ENCODE measurements at regions not wholly inside any gene's neighbourhood (a gene's known extent, or its start where the extent isn't known, plus 50 kb on each side); places are given as distances from the start of the nearest gene placed in this dataset.
"Not testable (repeated sequence)": the region's sequence is repeated elsewhere in the genome, so short reads cannot be mapped to it uniquely, and the experiment has no call there.

- no peak for DNase-seq (ENCODE audit: low read depth)
Observed at GRCh38 chr21:39083377-39084008, 99.8 kb downstream of the PSMG1 start.

- no peak for DNase-seq (ENCODE audit: low read depth)
Observed at GRCh38 chr21:39082656-39083376, 100.4 kb downstream of the PSMG1 start.

- DNase-seq (ENCODE audit: low read depth) = no peak
Observed at GRCh38 chr21:39080366-39080765, 102.9 kb downstream of the PSMG1 start.

- DNase-seq (ENCODE audit: low read depth) = no peak
Observed at GRCh38 chr21:39079617-39080016, 103.6 kb downstream of the PSMG1 start.

DNA sequence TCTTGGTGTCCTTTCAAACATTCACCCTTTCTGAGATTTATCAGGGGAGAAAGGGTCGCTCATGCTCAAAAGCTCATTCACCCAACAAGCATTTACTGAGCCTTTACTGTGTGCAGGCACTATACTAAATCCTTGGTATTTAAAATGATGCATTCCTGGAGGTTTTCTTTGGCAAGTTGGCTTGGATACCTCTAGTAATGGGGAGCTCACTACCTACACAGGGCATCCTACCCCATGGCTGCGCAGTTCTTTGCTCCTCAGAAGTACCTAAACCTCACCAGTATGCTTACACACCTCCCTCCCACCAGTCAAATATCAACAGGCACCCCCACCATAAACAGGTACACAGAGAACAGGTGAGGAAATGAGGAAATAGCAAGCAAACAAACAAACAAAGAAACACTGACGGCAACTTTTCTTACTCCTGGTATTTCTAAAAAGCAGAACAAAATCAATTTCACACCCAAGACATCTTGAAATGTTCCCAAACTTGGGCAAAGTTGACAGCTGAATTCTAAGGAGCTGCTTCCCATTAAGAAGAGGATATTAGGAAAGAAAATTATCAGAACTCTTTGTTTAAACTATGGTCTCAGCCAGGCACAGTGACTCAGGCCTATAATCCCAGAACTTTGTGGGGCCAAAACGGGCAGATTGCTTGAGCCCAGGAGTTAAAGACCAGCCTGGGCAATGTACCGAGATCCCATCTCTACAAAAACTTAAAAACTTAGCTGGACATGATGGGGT is 104.8 kb downstream of the PSMG1 start:
- no peak for DNase-seq (ENCODE audit: low read depth)

DNA sequence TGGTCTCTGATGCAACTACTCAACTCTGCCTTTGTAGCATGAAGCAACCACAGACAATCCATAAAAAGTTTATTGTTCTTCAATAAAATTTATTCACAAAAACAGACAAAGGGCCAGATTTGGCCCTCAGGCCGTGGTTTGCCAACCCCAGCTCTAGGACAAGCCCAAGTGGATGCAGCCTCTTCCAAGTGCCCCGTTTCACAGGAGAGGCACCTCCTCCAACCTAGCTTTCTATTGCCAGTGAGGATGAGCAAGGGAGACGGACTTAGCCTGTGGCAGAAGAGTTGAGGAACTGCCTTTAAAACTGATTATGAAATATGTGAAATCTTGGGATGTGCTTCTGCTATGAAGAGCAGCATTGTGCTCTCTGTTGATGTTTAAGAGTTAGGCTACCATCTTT is 105.4 kb downstream of the PSMG1 start:
- no peak for DNase-seq (ENCODE audit: low read depth)

DNA sequence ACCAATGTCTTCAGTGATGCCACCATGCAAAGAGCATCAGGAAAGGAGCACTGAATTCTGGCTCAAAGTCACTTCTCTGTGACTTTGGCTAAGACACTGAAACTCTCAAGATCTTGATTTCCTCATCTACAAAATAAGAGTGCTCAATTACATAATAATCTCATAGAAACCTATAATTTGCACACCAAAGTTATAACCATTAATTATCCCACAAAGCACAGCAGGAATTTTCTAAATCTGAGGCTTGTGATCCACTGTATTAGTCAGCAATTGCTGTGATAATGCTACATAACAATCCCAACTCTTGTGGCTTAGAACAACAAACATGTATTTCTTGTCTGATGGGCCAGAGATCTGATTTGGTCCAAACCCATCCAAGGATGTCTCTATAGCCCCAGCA is 108.7 kb downstream of the PSMG1 start:
- no peak for DNase-seq (ENCODE audit: low read depth)

- DNase-seq (ENCODE audit: low read depth) = no peak
Observed at GRCh38 chr21:39073717-39074116, 109.5 kb downstream of the PSMG1 start.

- no peak for DNase-seq (ENCODE audit: low read depth)
Observed at GRCh38 chr21:39073063-39073462, 110.2 kb downstream of the PSMG1 start.

GRCh38 chr21:39072468-39072867 is 110.8 kb downstream of the PSMG1 start:
- DNase-seq (ENCODE audit: low read depth) = no peak

DNA sequence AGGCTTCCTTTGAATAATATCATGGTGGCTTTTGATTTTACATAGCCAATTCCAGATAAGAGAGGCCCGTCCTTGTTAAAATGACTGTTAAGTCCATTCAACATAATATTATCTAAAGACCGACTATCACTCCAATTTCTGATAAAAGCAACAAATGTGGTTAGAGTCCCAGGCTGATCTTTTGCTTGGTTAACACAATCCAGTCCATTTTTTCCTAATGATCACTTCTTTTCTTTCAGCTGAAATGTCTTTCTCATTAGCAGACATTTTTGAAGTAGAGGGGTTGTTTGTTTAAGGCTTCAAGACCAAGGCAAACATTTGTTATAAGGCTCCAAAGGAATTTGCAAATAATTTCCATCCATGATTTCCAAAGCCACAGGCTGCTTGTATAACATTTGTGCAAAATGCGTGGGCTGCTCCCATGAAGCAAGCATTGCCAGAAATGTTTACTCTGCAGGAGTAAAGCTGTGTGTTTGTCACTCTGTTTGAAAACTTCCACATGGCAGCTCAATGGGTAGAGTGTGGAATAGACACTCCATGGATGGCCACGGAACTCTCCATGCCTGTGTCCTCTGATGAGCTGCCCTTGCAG is 111.5 kb downstream of the PSMG1 start:
- no peak for DNase-seq (ENCODE audit: low read depth)

DNA sequence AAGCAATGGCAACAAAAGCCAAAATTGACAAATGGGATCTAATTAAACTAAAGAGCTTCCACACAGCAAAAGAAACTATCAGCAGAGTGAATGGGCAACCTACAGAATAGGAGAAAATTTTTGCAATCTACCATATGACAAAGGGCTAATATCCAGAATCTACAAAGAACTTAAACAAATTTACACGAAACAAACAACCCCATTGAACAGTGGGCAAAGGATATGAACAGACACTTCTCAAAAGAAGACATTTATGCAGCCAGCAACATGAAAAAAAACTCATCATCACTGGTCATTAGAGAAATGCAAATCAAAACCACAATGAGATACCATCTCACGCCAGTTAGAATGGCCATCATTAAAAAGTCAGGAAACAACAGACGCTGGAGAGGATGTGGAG is 113.4 kb downstream of the PSMG1 start:
- DNase-seq (ENCODE audit: low read depth) = not testable (repeated sequence)

DNA sequence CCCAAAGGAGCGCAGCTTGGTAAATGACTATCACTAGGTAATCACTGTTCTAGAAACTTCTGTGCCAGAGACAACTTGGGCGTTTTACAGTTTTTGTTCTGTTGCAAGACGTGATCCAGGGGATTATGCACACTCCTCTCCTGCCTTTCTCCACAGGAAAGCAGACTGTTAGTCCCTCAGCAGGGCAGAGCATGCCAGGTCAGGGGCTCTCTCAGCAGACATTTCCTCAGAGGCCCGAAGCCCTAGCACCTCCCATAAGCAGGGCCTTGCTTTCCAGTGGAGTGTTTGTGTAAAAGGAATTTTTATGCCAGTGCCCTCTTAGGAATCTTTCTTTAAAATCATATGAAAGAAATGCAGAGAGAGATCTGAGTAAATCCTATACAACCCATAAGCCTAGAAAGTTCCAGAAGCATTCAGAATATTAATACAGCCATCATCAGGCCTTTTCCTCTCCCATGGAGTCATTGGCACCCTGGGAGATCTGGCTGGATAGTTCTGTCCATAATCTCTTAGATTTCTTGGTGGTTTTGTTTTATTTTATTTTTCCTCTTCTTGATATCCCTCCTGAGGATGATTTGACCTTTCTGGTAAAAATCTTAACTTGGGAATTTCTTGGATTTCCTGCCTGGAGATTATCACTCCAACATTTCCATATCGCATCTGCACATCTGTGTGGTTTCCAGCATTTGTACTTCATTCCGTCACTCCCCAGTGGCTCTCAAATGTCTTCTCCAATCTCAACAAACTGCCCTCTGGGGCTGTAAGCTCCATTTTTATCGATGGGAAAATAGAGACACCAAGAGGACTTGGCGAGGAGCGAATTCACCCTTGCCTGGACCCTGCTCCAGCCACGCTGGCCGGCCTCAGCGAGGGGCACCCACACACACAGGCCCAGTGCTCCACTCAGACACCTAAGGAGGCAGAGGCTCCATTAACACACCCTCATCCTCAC is 116.1 kb downstream of the PSMG1 start:
- DNase-seq (ENCODE audit: low read depth) = no peak

DNA sequence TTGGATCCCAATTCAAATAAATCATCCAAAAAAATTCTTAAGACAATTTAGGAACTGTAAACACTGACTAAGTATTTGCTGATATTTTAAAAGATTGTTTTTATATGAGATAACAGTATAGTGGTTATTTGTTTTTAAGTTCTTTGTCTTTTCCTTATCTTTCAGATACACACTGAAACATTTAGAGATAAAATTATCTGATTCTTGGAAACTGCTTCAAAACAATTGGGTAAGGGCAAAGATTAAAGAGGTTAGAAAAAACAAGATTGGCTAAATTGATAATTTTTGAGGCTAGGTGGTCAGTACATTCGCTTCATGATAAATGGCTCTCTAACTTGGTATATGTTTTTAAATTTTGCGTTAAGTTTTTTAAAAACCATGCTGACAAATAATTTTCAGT is 117.3 kb downstream of the PSMG1 start:
- no peak for DNase-seq (ENCODE audit: low read depth)

DNA sequence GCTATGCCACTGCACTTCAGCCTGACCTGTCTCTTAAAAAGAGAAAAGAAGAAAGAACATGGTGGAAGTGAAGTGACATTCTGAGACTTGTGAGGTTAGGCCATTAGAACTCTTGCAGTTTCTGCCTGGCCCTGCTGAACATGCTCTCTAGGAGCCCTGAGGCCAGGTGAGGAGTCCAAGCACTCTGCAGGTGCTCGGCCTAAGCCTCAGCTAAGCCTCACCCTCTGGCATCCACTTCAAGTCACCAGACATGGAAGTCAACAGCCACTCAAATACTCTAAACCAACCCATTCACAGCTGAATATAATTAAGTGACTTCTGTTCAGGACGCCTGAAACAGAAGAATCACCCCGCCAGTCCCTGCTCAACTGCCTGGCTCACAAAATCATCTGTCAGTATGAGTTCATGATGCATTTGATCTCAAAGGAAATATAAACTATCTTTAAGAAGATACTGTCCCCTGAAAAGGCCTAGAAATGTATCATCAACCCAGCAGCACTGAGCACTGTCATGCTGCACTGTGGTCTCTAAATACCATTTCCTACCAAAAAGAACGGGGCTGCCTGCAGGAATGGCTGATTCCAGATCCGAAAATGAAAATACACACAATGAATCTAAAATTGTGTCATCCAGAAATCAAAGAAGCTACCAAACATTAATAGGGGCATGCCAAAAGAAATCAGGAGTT is 118.8 kb downstream of the PSMG1 start:
- no peak for DNase-seq (ENCODE audit: low read depth)

- DNase-seq (ENCODE audit: low read depth) = no peak
Observed at GRCh38 chr21:39063517-39063916, 119.7 kb downstream of the PSMG1 start.

GRCh38 chr21:39062196-39062595 is 121.1 kb downstream of the PSMG1 start:
- DNase-seq (ENCODE audit: low read depth) = no peak

DNA sequence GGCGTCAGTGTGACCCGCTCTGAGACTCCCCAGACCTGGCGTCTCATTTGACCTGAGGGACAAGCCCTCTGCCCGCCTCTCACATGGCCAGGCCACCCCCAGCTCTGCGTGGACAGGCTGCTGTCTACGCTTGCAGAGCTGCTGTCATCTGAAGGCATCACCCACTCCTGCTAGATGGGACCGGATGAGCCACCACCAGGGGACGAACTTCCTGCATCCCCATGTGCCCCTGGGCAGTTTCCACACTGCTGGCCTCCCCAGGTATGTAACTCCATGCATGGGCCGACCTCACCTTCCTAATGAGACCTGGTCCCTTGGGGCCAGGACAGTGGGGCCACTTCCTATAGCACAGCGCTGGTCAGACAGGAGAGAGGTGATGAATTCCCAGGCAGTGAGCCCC is 121.5 kb downstream of the PSMG1 start:
- no peak for DNase-seq (ENCODE audit: low read depth)

DNA sequence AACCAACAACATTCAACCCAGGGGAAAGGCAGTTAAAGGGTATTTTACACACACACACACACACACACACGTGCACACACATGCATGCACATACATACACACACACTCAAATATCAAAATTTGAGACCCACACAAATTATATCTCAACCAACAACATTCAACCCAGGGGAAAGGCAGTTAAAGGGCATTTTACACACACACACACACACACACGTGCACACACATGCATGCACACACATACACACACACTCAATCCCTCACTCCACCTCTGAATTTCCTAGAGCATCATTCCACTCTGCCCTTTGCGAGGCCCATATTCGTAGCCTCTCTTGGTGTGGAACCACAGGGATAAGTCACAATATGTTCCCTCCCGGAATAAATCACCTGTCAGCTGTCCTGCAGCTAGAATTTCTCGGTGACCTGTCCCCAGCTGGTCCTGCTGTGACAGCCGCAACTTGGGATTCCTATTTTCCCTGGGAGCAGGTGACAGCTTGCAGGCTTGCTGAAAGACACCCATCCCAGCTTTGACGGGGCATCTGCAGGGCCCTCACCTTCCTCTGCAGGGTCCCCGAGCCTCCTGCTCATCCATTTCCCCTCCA is 122.7 kb downstream of the PSMG1 start:
- no peak for DNase-seq (ENCODE audit: low read depth)

DNA sequence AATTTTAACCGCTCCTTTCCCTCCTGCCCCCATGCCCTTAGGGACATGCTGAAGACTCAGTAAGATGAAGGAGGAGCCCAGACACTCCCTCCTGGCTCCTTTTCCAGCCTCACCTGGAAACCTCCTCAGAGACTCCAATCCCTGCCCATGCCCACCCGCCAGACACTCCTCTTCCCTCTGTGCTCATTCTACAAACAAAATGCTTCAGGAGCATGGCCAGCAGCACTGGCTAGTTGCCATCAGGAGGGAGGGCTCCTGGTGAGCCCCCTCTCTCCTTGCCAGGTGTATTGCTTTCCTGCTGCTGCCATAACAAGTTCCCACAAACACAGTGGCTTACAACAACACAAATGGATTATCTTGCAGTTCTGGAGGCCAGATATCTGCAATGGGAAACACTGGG is 126.1 kb downstream of the PSMG1 start:
- no peak for DNase-seq (ENCODE audit: low read depth)
